ENCODE measurements at regions not wholly inside any gene's neighbourhood (a gene's known extent, or its start where the extent isn't known, plus 50 kb on each side); places are given as distances from the start of the nearest gene placed in this dataset.

DNA sequence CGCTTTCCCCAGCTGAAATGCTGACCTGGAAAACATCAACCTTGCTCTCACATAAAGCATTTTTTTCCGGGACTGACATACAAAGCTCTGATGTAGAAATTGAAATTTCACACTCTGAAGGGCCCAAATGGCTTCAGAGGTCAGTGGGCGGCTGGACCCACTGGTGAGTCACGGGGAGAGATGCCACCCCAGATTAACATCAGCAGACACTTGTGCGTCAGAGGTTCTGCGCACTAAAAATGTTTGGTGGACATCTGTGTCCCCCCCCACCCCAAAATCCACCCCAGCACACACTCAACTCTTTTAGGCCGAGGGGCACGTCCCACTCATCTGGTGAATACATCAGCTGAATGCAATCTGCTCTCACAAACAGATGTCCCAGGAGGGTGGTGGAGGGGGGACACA, 208.9 kb downstream of the ASB1 start:
- no peak for TF ChIP-seq EP300 (IDR thresholded peaks at IDR 0.05)
- TF ChIP-seq, protein P1, sequence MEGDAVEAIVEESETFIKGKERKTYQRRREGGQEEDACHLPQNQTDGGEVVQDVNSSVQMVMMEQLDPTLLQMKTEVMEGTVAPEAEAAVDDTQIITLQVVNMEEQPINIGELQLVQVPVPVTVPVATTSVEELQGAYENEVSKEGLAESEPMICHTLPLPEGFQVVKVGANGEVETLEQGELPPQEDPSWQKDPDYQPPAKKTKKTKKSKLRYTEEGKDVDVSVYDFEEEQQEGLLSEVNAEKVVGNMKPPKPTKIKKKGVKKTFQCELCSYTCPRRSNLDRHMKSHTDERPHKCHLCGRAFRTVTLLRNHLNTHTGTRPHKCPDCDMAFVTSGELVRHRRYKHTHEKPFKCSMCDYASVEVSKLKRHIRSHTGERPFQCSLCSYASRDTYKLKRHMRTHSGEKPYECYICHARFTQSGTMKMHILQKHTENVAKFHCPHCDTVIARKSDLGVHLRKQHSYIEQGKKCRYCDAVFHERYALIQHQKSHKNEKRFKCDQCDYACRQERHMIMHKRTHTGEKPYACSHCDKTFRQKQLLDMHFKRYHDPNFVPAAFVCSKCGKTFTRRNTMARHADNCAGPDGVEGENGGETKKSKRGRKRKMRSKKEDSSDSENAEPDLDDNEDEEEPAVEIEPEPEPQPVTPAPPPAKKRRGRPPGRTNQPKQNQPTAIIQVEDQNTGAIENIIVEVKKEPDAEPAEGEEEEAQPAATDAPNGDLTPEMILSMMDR (IDR thresholded peaks at IDR 0.05): no peak
- TF ChIP-seq, protein P2, sequence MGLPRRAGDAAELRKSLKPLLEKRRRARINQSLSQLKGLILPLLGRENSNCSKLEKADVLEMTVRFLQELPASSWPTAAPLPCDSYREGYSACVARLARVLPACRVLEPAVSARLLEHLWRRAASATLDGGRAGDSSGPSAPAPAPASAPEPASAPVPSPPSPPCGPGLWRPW (IDR thresholded peaks at IDR 0.05): no peak
- TF ChIP-seq, protein P3, sequence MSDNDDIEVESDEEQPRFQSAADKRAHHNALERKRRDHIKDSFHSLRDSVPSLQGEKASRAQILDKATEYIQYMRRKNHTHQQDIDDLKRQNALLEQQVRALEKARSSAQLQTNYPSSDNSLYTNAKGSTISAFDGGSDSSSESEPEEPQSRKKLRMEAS (IDR thresholded peaks at IDR 0.05): no peak
- TF ChIP-seq JUN (IDR thresholded peaks at IDR 0.05): no peak
- TF ChIP-seq, protein P4, sequence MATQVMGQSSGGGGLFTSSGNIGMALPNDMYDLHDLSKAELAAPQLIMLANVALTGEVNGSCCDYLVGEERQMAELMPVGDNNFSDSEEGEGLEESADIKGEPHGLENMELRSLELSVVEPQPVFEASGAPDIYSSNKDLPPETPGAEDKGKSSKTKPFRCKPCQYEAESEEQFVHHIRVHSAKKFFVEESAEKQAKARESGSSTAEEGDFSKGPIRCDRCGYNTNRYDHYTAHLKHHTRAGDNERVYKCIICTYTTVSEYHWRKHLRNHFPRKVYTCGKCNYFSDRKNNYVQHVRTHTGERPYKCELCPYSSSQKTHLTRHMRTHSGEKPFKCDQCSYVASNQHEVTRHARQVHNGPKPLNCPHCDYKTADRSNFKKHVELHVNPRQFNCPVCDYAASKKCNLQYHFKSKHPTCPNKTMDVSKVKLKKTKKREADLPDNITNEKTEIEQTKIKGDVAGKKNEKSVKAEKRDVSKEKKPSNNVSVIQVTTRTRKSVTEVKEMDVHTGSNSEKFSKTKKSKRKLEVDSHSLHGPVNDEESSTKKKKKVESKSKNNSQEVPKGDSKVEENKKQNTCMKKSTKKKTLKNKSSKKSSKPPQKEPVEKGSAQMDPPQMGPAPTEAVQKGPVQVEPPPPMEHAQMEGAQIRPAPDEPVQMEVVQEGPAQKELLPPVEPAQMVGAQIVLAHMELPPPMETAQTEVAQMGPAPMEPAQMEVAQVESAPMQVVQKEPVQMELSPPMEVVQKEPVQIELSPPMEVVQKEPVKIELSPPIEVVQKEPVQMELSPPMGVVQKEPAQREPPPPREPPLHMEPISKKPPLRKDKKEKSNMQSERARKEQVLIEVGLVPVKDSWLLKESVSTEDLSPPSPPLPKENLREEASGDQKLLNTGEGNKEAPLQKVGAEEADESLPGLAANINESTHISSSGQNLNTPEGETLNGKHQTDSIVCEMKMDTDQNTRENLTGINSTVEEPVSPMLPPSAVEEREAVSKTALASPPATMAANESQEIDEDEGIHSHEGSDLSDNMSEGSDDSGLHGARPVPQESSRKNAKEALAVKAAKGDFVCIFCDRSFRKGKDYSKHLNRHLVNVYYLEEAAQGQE (IDR thresholded peaks at IDR 0.05): no peak
- TF ChIP-seq RCOR1 (IDR thresholded peaks at IDR 0.05; ENCODE audit: low read depth, low read length): no peak
- TF ChIP-seq POLR2A (IDR thresholded peaks at IDR 0.05; ENCODE audit: low read length): no peak
- TF ChIP-seq MYC (IDR thresholded peaks at IDR 0.05; ENCODE audit: borderline replicate concordance, low read length): no peak
- no peak for TF ChIP-seq BHLHE40 (IDR thresholded peaks at IDR 0.05; ENCODE audit: low read depth, low read length)
- no peak for TF ChIP-seq NR3C1 (IDR thresholded peaks at IDR 0.05)
- no peak for TF ChIP-seq ZFP36 (IDR thresholded peaks at IDR 0.05; ENCODE audit: borderline replicate concordance, partially characterized antibody)

Data from A549 (cell line).